GM21576 (cell line): ENCODE measurements at regions not wholly inside any gene's neighbourhood (a gene's known extent, or its start where the extent isn't known, plus 50 kb on each side); places are given as distances from the start of the nearest gene placed in this dataset.
"Not testable (repeated sequence)": the region's sequence is repeated elsewhere in the genome, so short reads cannot be mapped to it uniquely, and the experiment has no call there.

ENCODE experiments used
- ATAC-seq: cut with Tn5 transposase; IDR thresholded peaks from one replicate; pipeline ENCODE4 v1.9.1; 2021; ENCODE audit warnings: mild to moderate bottlenecking, moderate library complexity; ENCODE audit not compliant: unreplicated experiment

- ATAC-seq: no peak
These were observed 598.4 kb downstream of the CHSY3 start for GRCh38 chr5:130502702-130503101.

GRCh38 chr5:130501151-130501865 is 597.0 kb downstream of the CHSY3 start:
- no peak for ATAC-seq

- ATAC-seq: not testable (repeated sequence)
These were observed 596.2 kb downstream of the CHSY3 start for GRCh38 chr5:130500495-130500894.

GRCh38 chr5:130496215-130496614 is 592.0 kb downstream of the CHSY3 start:
- no peak for ATAC-seq

GRCh38 chr5:130488252-130488651 is 584.0 kb downstream of the CHSY3 start:
- ATAC-seq: no peak

GRCh38 chr5:130479045-130479804 is 575.0 kb downstream of the CHSY3 start:
- ATAC-seq: no peak

- no peak for ATAC-seq
These were observed 572.1 kb downstream of the CHSY3 start for GRCh38 chr5:130476325-130476724.

GRCh38 chr5:130462516-130462915 is 558.3 kb downstream of the CHSY3 start:
- ATAC-seq: no peak

GRCh38 chr5:130455175-130455574 is 550.9 kb downstream of the CHSY3 start:
- no peak for ATAC-seq

- no peak for ATAC-seq
These were observed 548.5 kb downstream of the CHSY3 start for GRCh38 chr5:130452744-130453143.

GRCh38 chr5:130436430-130436829 is 532.2 kb downstream of the CHSY3 start:
- no peak for ATAC-seq

- ATAC-seq: no peak
These were observed 523.1 kb downstream of the CHSY3 start for GRCh38 chr5:130427222-130427955.

GRCh38 chr5:130425424-130425823 is 521.2 kb downstream of the CHSY3 start:
- no peak for ATAC-seq

GRCh38 chr5:130424341-130424740 is 520.1 kb downstream of the CHSY3 start:
- no peak for ATAC-seq

GRCh38 chr5:130402906-130403305 is 498.6 kb downstream of the CHSY3 start:
- no peak for ATAC-seq

GRCh38 chr5:130400091-130400490 is 495.8 kb downstream of the CHSY3 start:
- no peak for ATAC-seq

- ATAC-seq: no peak
These were observed 494.6 kb downstream of the CHSY3 start for GRCh38 chr5:130398825-130399224.

GRCh38 chr5:130397727-130398126 is 493.5 kb downstream of the CHSY3 start:
- not testable (repeated sequence) for ATAC-seq

GRCh38 chr5:130397132-130397531 is 492.9 kb downstream of the CHSY3 start:
- no peak for ATAC-seq

- ATAC-seq: not testable (repeated sequence)
These were observed 487.5 kb downstream of the CHSY3 start for GRCh38 chr5:130391727-130392264.

- no peak for ATAC-seq
These were observed 481.9 kb downstream of the CHSY3 start for GRCh38 chr5:130386155-130386554.
